HG02943 (cell line): ENCODE measurements at regions not wholly inside any gene's neighbourhood (a gene's known extent, or its start where the extent isn't known, plus 50 kb on each side); places are given as distances from the start of the nearest gene placed in this dataset.
"Not testable (repeated sequence)": the region's sequence is repeated elsewhere in the genome, so short reads cannot be mapped to it uniquely, and the experiment has no call there.

Source experiments
- ATAC-seq: cut with Tn5 transposase; IDR thresholded peaks from one replicate; pipeline ENCODE4 v1.9.1; 2021; ENCODE audit warnings: mild to moderate bottlenecking, low read depth, moderate library complexity; ENCODE audit not compliant: unreplicated experiment

- ATAC-seq = no peak
Measured at GRCh38 chr20:53678990-53679596, 85.5 kb upstream of the ZNF217 start.

GRCh38 chr20:53678315-53678989 is 84.8 kb upstream of the ZNF217 start:
- ATAC-seq = no peak

- ATAC-seq = no peak
Measured at GRCh38 chr20:53677447-53678314, 84.0 kb upstream of the ZNF217 start.

GRCh38 chr20:53676987-53677386 is 83.3 kb upstream of the ZNF217 start:
- no peak for ATAC-seq

GRCh38 chr20:53676519-53676822 is 82.8 kb upstream of the ZNF217 start:
- no peak for ATAC-seq

- ATAC-seq = no peak
Measured at GRCh38 chr20:53672484-53673129, 79.0 kb upstream of the ZNF217 start.

GRCh38 chr20:53671370-53671769 is 77.7 kb upstream of the ZNF217 start:
- no peak for ATAC-seq

- not testable (repeated sequence) for ATAC-seq
Measured at GRCh38 chr20:53669517-53670313, 76.1 kb upstream of the ZNF217 start.

- ATAC-seq = no peak
Measured at GRCh38 chr20:53668992-53669391, 75.4 kb upstream of the ZNF217 start.

- no peak for ATAC-seq
Measured at GRCh38 chr20:53666144-53666543, 72.5 kb upstream of the ZNF217 start.

- ATAC-seq = no peak
Measured at GRCh38 chr20:53664121-53664520, 70.5 kb upstream of the ZNF217 start.

- ATAC-seq = not testable (repeated sequence)
Measured at GRCh38 chr20:53663521-53663920, 69.9 kb upstream of the ZNF217 start.

- ATAC-seq = no peak
Measured at GRCh38 chr20:53662595-53662994, 69.0 kb upstream of the ZNF217 start.

- no peak for ATAC-seq
Measured at GRCh38 chr20:53660947-53661381, 67.3 kb upstream of the ZNF217 start.

- ATAC-seq = no peak
Measured at GRCh38 chr20:53660078-53660909, 66.7 kb upstream of the ZNF217 start.

- ATAC-seq = no peak
Measured at GRCh38 chr20:53658973-53659372, 65.3 kb upstream of the ZNF217 start.

GRCh38 chr20:53658322-53658721 is 64.7 kb upstream of the ZNF217 start:
- ATAC-seq = no peak

GRCh38 chr20:53657732-53658131 is 64.1 kb upstream of the ZNF217 start:
- ATAC-seq = no peak

GRCh38 chr20:53657279-53657678 is 63.6 kb upstream of the ZNF217 start:
- ATAC-seq = no peak
